Suprapubic skin (tissue), 3 donors: ENCODE measurements at regions not wholly inside any gene's neighbourhood (a gene's known extent, or its start where the extent isn't known, plus 50 kb on each side); places are given as distances from the start of the nearest gene placed in this dataset.

ENCODE experiments used
- POLR2AphosphoS5 ChIP-seq, 3 donors: sonication (generic); formaldehyde crosslinking; IDR thresholded peaks; one replicate each; pipeline ENCODE4 v1.6.1; 2017; ENCODE audit warnings: antibody characterized with exemption in 3 of 3
- TF ChIP-seq, protein P1 (sequence below), 2 donors: fragments of 200-600 bp in 1 of 2; fragments of 450-650 bp in 1 of 2; sonication (generic) in 1 of 2; IDR thresholded peaks; one replicate each; pipeline ENCODE4 v1.5.1; 2016 to 2019; ENCODE audit warnings: antibody characterized with exemption in 2 of 2, mild to moderate bottlenecking in 1 of 2, moderate library complexity in 1 of 2

DNA sequence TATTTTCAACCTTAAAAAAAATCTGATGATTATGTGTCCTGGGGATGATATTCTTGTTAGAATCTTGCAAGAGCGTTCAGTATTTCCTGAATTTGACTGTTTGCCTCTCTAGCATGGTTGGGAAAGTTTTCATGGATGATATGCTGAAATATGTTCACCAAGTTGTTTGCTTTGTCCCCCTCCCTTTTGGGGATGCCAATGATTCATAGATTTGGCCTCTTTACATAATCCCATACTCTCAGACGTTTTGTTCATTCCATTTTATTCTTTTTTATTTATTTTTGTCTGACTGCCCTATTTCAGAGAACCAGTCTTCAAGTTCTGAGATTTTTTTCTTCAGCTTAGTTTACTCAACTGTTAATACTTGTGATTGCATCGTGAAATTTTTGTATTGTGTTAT lies 415.1 kb downstream of the FAM47B start:
- TF ChIP-seq, protein P1, sequence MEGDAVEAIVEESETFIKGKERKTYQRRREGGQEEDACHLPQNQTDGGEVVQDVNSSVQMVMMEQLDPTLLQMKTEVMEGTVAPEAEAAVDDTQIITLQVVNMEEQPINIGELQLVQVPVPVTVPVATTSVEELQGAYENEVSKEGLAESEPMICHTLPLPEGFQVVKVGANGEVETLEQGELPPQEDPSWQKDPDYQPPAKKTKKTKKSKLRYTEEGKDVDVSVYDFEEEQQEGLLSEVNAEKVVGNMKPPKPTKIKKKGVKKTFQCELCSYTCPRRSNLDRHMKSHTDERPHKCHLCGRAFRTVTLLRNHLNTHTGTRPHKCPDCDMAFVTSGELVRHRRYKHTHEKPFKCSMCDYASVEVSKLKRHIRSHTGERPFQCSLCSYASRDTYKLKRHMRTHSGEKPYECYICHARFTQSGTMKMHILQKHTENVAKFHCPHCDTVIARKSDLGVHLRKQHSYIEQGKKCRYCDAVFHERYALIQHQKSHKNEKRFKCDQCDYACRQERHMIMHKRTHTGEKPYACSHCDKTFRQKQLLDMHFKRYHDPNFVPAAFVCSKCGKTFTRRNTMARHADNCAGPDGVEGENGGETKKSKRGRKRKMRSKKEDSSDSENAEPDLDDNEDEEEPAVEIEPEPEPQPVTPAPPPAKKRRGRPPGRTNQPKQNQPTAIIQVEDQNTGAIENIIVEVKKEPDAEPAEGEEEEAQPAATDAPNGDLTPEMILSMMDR (IDR thresholded peaks at IDR 0.05) = no peak
- TF ChIP-seq POLR2AphosphoS5 (IDR thresholded peaks at IDR 0.05) = no peak
